AG04449 (cell line): ENCODE measurements at regions not wholly inside any gene's neighbourhood (a gene's known extent, or its start where the extent isn't known, plus 50 kb on each side); places are given as distances from the start of the nearest gene placed in this dataset.
"Not testable (repeated sequence)": the region's sequence is repeated elsewhere in the genome, so short reads cannot be mapped to it uniquely, and the experiment has no call there.

Source experiments
- CTCF ChIA-PET: fragments of 350-600 bp; formaldehyde crosslinking; extraction: SDS; loops from one replicate; lab custom pipeline; 2021; ENCODE audit warnings: antibody characterized with exemption; lab: Yijun Ruan, JAX
- POLR2A ChIA-PET: fragments of 400-600, 350-600 bp; formaldehyde crosslinking; extraction: SDS; loops from one replicate; lab custom pipeline; 2020; ENCODE audit warnings: antibody characterized with exemption, inconsistent platforms; lab: Yijun Ruan, JAX
- DNase-seq: peaks from one replicate; pipeline ENCODE4 v3.0.0-alpha.2; 2010; ENCODE audit warnings: low read depth, low spot score
- H3K4me3 ChIP-seq: 2 replicates; pipeline ENCODE4 v1.5.1; 2011; ENCODE audit warnings: low read depth, mild to moderate bottlenecking, control low read depth, low read length
- CTCF ChIP-seq: IDR thresholded peaks from one replicate; pipeline ENCODE4 v1.5.1; 2011; ENCODE audit warnings: mild to moderate bottlenecking, moderate library complexity, low read length, control low read depth, inconsistent platforms; ENCODE audit not compliant: insufficient read depth; ENCODE audit errors: missing control alignments

GRCh38 chr18:30446605-30447004 is 595.9 kb downstream of the DSC3 start:
- ChIA-PET POLR2A (interaction anchor here (0.7 kb wide), 1 partner anchor 77 kb away, joined by 3 read pairs; no protein-coding TSS in a partner anchor), CTCF (no interaction called here)
- no peak for TF ChIP-seq CTCF
- no peak overlapping the region for H3K4me3 ChIP-seq
- DNase-seq, result no peak

- ChIA-PET POLR2A (no interaction called here), CTCF (no interaction called here)
- TF ChIP-seq CTCF, result no peak
- DNase-seq, result no peak
- no peak overlapping the region for H3K4me3 ChIP-seq
Observed at GRCh38 chr18:30444544-30444943, 598.0 kb downstream of the DSC3 start.

GRCh38 chr18:30440351-30440750 is 602.2 kb downstream of the DSC3 start:
- H3K4me3 ChIP-seq, result no peak overlapping the region
- TF ChIP-seq CTCF, result no peak
- ChIA-PET POLR2A (no interaction called here), CTCF (no interaction called here)
- no peak for DNase-seq

GRCh38 chr18:30439174-30439573 is 603.4 kb downstream of the DSC3 start:
- DNase-seq, result no peak
- ChIA-PET CTCF (no interaction called here), POLR2A (no interaction called here)
- H3K4me3 ChIP-seq, result no peak overlapping the region
- TF ChIP-seq CTCF, result no peak

GRCh38 chr18:30432349-30432748 is 610.2 kb downstream of the DSC3 start:
- CTCF ChIA-PET, result no interaction called here
- no peak for TF ChIP-seq CTCF
- no peak for DNase-seq
- POLR2A ChIA-PET, result no interaction called here
- no peak overlapping the region for H3K4me3 ChIP-seq

GRCh38 chr18:30419399-30419798 is 623.1 kb downstream of the DSC3 start:
- POLR2A ChIA-PET, CTCF ChIA-PET: not testable (repeated sequence)

GRCh38 chr18:30415903-30416302 is 626.6 kb downstream of the DSC3 start:
- POLR2A ChIA-PET, result no interaction called here
- no peak for TF ChIP-seq CTCF
- H3K4me3 ChIP-seq, result no peak overlapping the region
- CTCF ChIA-PET, result no interaction called here
- DNase-seq, result no peak

More at GRCh38 chr18:30419399-30419798, 623.1 kb downstream of the DSC3 start:
- not testable (repeated sequence) for DNase-seq, H3K4me3 ChIP-seq
